Activated CD8-positive, alpha-beta memory T cell treated with anti-CD3 and anti-CD28 coated beads, Interleukin-2, amount 50 U/mL, for 48 hours (primary cell): ENCODE measurements at regions not wholly inside any gene's neighbourhood (a gene's known extent, or its start where the extent isn't known, plus 50 kb on each side); places are given as distances from the start of the nearest gene placed in this dataset.

Experiments used
- DNase-seq: peaks from one replicate; pipeline ENCODE4 v3.0.0-alpha.2; 2020

- DNase-seq = no peak
Measured at GRCh38 chr9:551986-552929, 289.2 kb upstream of the DMRT1 start.

DNA sequence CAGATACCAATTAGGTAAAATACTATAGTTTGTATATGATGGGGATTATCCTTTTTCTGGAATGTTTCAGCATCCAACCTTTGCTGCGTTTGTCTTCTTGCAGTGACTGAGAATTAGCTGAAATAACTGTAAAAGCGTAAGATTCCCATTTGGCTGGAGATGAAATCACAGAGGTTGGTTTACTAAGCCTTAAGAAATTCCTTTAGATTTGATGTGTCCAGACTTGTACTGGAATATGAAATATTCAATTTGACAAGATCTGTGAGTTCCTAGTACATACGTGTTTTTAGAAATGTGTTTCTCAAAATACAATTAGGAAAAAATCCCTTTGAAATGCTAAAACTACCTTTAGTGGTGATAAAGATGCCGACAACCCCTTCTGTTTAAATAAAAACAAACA, 286.0 kb upstream of the DMRT1 start:
- DNase-seq = no peak

DNA sequence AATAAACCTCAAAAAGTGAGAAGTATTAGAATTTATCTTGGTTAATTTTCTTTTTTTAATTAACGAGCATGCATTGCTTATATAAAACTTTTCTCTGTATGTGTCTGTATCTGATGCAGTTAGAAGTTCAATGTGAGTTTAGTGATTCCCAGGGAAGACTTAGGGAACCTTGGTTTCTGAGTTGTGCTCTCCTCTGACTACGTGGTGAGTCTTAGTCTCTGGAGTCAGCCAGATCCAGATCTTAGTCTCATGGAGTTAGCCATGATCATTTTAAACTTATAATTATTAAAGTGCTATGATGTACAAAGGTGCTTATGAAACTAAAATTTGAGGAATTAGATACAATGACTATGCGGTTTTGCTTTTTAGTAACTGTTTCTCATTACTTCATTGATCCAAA, 285.3 kb upstream of the DMRT1 start:
- DNase-seq = no peak

DNA sequence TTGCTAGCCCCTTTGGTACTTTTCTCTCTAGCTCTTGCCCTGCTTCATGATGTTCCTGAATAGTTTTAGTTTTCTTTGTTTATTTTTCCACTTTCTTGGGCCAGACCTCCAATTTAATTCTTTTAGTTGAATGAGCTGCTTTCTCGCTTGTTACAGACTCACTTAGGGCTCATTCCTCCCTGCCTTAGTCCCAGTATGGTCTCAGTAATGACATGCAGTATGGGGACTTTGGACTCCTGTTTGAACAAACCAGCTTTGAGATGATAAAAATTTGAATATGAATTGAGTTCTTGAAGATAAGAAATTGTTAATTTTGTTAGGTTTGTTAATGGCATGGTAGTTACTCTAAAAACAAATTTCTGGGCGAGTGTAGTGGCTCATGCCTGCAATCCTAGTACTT, 284.8 kb upstream of the DMRT1 start:
- no peak for DNase-seq

GRCh38 chr9:557601-558201, 283.8 kb upstream of the DMRT1 start:
- no peak for DNase-seq

DNA sequence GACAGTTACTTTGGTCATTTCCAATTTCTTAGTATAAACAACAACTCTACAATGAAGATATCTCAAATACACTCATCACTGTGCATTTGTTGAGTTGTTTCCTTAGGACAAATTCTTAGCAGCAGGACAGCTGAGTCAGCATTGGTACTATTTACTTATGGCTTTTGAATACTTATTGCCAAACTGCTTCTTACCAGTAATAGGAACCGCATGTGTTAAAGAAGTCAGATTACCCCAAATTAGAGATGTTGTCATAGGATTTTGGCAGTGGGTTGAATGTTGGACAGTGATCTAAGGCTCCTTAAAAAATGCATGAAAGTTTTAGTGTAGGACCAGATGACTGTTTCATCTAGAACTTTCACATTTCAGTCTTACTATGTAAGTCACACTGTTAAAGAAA, 280.1 kb upstream of the DMRT1 start:
- no peak for DNase-seq

DNA sequence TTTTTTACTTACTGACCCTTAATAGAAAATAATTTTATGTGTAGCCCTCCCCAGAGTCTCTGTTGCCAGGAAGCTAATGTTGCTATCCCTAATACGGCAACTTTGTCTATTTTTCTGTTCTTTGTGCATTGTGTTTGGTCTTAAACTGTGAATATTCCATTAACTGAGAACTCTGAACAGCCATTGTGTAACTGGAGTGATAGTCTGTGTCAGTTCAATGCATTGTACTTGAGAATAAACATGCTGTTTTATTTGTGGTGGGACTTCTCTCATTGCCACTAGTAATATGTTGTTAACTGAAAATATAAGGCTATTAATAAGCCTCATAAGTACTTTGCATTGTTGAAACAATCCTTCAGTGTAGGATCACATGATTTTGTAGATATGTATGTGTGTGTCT, 278.3 kb upstream of the DMRT1 start:
- DNase-seq = no peak

DNA sequence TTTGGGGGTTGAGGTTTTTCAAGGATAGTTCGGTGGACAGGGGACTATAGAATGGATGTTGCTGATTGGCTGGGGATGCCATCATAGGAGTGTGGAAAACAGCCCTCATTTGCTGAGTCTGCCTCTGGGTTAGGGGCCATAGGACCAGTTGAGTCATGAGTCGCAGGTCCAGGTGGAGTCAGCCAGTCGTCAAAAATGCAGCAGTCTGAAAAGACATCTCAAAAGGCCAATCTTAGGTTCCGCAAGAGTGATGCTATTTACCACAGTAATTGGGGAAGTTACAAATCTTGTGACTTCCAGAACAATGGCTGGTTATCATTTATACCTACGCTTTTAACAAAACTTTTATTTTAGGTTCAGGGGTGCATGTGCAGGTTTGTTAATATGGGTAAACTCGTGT, 276.0 kb upstream of the DMRT1 start:
- DNase-seq = no peak

GRCh38 chr9:567128-567746, 274.3 kb upstream of the DMRT1 start:
- no peak for DNase-seq

GRCh38 chr9:567747-568305, 273.7 kb upstream of the DMRT1 start:
- no peak for DNase-seq

DNA sequence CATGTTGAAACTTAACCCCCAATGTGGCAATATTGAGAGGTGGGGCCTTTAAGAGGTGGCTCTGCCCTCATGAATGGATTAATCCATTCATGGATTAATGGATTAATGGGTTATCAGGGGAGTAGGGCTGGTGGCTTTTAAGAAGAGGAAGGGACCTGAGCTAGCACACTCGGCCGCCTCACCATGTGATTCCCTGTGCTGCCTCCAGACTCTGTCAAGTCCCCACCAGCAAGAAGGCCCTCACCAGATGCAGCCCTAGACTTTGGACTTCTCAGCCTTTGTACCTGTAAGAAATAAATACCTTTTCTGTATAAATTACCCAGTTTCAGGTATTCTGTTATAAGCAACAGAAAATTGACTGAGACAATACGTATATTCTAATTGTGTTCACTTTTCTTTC, 272.2 kb upstream of the DMRT1 start:
- DNase-seq = no peak

GRCh38 chr9:570187-570586, 271.3 kb upstream of the DMRT1 start:
- no peak for DNase-seq

DNA sequence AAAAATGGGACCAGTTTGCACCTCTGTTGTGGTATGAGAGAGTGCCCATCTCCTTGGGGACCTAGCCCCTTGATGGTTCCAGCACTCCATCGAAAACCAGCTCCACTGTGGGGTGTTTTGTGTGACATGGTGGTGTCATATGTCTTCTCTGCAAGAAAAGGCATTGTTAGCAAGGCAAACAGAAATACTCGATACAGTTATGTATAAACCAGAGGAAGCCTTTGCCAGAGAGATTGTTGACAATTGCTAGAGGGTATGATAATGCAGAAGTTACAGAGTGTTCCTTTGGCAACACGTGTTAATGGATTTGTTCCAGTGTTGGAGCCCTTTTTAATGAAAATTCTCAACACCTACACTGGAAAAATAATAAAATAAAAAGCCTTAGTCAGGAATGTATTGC, 270.4 kb upstream of the DMRT1 start:
- DNase-seq = no peak

DNA sequence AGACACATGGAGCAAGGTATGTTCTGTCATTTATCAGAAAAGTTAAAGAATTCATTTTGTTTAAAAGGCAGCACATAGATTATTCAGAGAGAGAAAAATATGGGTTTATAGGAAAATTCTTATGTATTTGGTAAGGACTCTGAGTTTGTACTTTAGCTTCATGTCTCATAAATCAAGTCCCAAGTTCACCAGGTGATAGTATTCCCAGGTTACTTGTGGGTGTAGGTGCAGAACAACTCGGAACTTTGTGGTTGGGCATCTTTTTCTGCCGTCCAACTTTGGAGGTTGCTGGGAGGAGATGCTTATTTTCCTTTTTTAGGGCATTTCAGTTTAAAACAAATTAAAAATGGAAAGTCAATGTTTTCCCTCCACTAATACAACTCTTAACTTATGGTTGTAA, 269.8 kb upstream of the DMRT1 start:
- DNase-seq = no peak

- DNase-seq = no peak
Measured at GRCh38 chr9:573691-574410, 267.6 kb upstream of the DMRT1 start.

GRCh38 chr9:575139-575538, 266.4 kb upstream of the DMRT1 start:
- no peak for DNase-seq

- no peak for DNase-seq
Measured at GRCh38 chr9:580652-581342, 260.7 kb upstream of the DMRT1 start.

DNA sequence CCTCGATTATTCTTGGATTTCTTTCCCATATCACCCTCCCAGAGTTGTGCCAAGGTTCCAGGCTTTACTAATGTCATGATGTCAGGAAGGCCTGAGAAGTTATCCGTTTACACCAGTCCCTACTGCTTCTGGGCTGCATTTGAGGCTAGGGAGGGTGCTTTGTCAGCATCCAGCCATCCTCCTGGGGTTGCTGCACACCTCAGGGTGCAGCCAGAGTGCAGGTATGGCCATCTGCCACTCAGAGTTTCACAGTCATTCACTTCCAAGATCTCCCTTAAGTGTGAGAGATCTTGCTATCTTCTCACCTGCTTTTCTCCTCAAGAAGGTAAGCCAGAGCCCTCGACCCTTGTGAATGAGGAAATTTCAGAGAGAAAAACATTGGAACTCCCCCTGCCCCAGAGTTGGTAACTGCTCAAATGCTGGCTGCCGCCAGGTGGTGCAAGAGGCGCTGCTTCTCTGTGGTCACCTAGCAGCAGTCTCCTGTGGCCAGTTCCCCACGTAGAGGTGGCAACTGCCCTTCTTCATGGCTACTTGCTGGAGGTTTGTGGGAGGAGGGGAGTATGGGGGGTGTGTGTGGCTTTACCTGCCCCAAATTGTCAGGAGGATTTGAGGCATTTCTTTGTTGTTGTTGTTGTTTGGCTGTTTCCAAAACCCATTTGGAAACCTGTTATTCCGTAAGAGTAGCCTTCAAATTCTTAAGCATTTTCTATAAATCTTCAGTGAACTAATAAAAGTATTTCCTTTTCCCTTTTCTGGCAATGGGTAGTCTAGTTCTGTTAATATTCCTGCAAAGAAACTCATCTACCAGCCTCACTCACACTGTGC, 259.6 kb upstream of the DMRT1 start:
- DNase-seq = no peak

- DNase-seq = no peak
Measured at GRCh38 chr9:582775-583174, 258.7 kb upstream of the DMRT1 start.

DNA sequence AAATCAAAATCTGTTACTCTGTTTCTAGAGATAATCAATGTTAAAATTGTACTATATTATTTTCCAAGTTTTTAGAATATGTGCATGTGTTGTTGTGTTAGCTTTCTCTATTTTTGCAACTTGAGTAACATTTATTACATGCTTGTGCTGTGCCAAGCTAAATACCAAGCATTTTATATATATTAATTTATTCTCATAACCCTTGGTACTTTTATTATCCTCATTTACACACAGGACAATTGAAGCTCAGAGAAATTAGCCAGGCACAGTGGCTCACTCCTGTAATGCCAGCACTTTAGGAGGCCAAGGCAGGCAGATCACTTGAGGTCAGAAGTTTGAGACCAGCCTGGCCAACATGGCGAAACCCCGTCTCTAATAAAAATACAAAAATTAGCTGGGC, 254.0 kb upstream of the DMRT1 start:
- no peak for DNase-seq

- no peak for DNase-seq
Measured at GRCh38 chr9:588981-589380, 252.5 kb upstream of the DMRT1 start.

- DNase-seq = no peak
Measured at GRCh38 chr9:589723-590122, 251.8 kb upstream of the DMRT1 start.
